Uterus (tissue), 2 donors: ENCODE measurements at regions not wholly inside any gene's neighbourhood (a gene's known extent, or its start where the extent isn't known, plus 50 kb on each side); places are given as distances from the start of the nearest gene placed in this dataset.

Source experiments
- POLR2A ChIP-seq, 2 donors: fragments of 450-650 bp; IDR thresholded peaks; one replicate each; pipeline ENCODE4 v1.6.1; 2016; ENCODE audit warnings: antibody characterized with exemption in 2 of 2, mild to moderate bottlenecking in 1 of 2, moderate library complexity in 1 of 2
- TF ChIP-seq, protein P1 (sequence below), 4 experiments: fragments of 200-600 bp in 2 of 4; fragments of 450-650 bp in 2 of 4; sonication (generic) in 2 of 4; IDR thresholded peaks; one replicate each; pipeline ENCODE4 v1.5.1; 2016 to 2019; ENCODE audit warnings: antibody characterized with exemption in 4 of 4, mild to moderate bottlenecking in 2 of 4, moderate library complexity in 1 of 4

DNA sequence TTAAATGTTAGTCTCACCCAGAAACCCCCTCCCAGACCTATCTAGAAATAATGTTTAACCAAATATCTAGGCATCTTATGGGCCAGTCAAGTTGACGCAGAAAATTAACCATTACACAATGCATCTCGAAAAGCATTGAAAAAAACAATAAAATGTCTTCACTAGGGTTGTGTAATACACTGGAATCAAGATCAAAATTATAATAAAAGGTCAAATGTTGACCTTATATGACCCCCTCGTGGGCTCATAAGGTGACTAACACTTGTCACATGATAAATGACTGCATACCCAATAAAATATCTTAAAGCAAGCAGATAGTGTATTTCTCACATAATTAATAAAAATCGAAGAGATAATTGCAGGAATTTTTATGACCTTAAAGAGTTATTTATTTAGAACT lies 447.9 kb upstream of the DSEL start:
- TF ChIP-seq, protein P1, sequence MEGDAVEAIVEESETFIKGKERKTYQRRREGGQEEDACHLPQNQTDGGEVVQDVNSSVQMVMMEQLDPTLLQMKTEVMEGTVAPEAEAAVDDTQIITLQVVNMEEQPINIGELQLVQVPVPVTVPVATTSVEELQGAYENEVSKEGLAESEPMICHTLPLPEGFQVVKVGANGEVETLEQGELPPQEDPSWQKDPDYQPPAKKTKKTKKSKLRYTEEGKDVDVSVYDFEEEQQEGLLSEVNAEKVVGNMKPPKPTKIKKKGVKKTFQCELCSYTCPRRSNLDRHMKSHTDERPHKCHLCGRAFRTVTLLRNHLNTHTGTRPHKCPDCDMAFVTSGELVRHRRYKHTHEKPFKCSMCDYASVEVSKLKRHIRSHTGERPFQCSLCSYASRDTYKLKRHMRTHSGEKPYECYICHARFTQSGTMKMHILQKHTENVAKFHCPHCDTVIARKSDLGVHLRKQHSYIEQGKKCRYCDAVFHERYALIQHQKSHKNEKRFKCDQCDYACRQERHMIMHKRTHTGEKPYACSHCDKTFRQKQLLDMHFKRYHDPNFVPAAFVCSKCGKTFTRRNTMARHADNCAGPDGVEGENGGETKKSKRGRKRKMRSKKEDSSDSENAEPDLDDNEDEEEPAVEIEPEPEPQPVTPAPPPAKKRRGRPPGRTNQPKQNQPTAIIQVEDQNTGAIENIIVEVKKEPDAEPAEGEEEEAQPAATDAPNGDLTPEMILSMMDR (IDR thresholded peaks at IDR 0.05), result no peak
- TF ChIP-seq POLR2A (IDR thresholded peaks at IDR 0.05), result no peak
